AG08396 (cell line): ENCODE measurements at regions not wholly inside any gene's neighbourhood (a gene's known extent, or its start where the extent isn't known, plus 50 kb on each side); places are given as distances from the start of the nearest gene placed in this dataset.
"Not testable (repeated sequence)": the region's sequence is repeated elsewhere in the genome, so short reads cannot be mapped to it uniquely, and the experiment has no call there.

Experiments
- DNase-seq: peaks from one replicate; pipeline ENCODE4 v3.0.0; 2012; ENCODE audit warnings: low spot score, mixed read lengths

DNA sequence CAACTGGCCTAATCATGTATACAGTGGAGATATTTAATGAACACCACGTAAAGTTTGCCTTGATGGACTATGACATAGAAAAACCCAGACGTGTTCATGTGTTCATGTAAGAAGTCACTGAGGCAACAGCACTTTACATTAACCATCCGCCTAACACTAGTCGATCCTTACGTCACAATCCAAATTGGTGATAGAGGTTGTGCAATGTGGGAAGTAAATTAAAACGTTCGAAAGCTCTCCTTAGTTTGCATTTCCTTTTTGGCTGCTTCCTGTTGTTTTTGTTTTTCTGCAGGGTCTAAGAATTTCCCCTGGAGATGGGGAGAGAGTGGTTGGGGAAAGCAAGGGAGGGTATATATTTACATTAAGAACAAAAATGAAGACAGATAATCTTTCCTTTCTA, 587.5 kb upstream of the ADGRL2 start:
- DNase-seq, result no peak

DNA sequence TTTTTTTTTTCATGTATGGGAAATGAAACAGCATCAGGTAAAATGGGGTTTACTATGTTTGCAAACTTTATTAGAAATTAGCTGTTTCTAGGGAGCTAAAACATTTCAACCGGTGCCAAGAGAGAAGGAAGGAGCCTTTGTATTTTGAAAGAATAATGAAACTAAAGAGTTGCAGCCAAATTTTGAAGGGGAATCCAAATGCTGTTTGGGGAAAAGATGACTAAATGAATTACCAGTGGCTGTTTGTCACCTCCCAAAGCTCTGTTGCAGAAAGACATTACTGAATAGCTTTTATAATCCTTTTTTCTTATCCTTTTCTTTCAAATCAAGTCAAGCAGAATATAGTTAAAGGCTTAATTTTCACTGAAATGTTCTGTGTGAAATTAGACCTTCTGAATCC, 591.3 kb upstream of the ADGRL2 start:
- DNase-seq, result no peak

DNA sequence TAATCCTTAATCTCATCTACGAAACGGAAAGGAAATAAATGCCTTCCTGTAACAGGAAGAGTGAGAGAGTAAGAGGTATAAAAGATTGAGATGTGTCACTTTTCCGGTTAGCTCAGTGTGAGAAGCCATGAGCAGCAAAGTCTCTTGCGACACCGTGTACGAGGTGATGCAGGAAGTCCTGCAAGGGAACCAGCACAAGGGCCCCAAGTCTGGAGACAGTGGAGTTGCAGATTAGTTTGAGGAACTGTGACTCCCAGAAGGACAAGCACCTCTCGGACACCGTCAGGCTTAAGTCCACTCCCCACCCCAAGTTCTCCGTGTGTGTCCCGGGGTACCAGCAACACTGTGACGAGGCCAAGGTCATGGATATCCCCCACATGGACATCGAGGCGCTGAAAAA, 592.3 kb upstream of the ADGRL2 start:
- no peak for DNase-seq

DNA sequence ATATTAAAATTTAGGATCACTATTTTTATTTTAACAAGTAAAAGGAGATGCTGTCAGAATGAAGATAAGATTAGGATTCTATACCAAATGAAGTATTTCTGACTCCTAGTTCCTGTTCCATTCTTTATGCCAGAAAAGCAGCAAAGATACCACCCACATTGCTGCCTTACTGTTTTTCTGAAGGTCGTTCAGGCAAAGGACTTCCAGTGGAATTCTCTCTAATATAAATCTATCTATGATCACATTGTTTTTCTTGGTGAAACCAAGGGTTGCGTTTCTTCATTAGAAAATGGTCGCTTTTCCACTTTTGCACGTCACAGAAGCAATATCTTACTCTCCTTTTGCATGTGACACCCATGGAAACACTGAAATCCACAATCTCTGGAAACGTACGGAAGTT, 594.8 kb upstream of the ADGRL2 start:
- no peak for DNase-seq

DNA sequence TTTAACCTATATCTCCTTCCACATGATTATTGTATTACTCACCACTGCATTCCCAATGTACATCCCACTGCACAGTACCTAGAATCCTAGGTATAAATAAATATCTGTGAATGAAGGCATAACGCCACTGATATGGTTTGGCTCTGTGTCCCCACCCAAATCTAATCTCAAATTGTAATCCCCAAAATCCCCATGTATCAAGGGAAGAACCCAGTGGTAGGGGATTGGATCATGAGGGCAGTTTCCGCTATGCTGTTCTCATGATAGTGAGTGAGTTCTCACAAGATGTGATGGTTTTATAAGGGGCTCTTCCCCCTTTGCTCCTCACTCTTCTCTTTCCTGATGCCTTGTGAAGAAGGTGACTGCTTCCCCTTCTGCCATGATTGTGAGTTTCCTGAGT, 599.0 kb upstream of the ADGRL2 start:
- no peak for DNase-seq

DNA sequence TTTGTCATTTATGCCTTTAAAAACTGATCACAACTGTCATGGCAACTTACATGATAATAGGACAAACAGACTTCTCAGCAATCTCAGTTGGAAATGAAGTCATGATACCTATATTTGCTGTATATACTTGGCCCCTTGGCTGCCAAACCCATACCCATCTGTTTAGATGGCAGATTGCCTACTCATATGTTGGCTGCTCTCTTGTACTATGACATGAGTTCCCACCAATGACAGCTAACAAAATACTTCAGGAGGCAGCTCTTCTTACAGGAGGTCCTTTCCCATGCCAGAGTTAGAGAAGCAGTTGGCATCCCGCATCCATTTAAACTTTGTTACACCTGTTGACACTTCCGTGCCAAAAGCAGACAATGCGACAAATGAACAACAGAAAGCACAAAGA, 603.1 kb upstream of the ADGRL2 start:
- no peak for DNase-seq

DNA sequence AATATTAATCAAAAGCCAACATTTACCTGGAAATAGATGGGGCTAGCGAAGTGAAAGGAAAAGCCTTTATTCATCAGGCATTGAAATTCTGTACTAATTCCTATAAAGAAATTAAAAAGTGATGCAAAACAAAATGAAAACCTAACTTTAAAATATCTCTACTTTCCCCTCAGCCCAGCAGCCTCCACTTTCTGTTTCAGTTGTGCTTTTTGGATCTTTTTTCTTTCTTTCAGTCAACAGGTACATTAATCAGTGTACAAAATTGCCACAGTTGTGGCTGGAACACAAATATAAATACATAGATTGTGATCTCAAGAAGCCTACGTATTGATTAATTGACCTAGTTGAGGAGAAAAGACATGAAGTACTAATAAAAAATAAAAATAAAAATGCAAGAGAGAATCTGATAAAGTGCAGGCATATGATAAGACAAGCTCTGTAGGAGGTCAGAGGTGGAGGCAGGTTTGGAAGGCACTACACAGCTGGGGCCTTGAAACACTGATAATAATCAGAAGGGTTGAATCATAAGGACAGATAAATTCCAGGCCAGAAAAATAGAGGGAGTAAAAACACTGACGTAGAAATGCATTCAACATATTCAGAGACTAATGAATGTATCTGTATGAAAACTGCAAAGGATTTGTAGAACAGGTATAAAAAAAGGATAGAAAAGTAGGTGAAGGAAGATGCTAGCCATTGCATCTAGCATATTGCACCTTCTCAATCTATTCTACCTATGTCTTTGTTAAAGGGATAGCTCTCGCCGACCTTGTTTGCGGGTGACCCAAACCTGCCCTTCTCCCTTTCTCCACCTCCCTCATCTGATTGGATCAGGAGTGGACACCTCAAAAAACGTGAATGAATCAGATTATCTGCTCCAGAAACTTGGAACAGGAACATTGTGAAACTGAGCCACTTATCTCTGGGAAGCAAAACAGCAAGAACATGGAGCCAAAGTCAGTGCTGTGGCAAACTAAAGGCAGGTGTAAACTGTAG, 607.8 kb upstream of the ADGRL2 start:
- no peak for DNase-seq

DNA sequence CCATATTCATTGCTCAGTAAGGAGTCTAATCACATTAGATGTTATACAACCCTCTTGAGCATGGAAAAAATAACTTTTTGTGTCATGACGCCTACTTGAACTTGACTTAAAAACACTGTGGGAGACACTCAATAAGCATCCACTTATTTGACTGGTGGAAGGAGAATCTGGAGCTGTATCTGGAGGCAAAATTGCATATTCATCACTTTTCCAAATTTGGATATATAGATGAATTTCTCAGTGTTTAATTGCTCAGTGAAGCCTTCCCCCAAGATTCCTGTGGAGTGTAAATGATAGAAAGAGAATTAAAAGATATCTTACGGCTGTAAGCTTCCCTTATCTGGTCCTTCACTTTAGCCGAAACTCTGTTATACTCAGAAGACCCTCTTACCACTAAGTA, 610.7 kb upstream of the ADGRL2 start:
- no peak for DNase-seq

DNA sequence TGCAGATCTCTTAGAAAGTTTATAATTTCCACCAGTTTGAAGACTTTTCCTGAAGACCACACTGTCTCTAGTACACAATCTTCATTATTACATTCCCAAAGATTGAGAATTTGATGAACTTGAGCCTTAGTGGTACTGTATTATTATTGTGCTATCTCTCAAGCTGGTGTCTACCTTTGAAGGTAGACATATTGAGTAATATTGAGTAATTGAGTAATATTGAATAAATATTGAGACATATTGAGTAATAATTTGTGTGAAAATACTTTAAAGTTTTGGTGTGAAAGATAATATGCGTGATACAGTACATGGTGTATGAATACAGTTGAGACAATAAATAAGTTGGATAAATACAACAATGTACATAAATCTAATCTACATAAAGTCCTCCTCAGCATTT, 613.1 kb upstream of the ADGRL2 start:
- no peak for DNase-seq

DNA sequence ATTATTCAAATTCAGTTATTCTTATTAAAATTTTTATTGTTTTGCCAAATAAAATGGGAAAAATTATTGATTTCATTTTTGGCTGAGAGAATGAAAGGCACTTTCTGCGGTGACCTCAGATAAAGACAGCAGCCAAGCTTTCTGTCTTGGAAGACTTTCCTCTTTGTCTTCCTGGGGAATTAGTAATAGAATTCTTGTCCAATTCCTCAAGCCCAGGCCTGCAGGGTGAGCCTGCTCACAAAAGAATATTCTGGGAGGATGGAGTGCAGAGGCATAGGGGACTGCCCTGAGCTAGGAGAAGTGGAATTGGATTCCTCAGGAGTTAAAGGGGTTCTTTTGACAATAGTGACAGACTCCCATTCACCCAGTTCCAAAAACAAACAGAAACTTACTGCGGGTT, 614.5 kb upstream of the ADGRL2 start:
- DNase-seq, result peak; percentile 8

DNA sequence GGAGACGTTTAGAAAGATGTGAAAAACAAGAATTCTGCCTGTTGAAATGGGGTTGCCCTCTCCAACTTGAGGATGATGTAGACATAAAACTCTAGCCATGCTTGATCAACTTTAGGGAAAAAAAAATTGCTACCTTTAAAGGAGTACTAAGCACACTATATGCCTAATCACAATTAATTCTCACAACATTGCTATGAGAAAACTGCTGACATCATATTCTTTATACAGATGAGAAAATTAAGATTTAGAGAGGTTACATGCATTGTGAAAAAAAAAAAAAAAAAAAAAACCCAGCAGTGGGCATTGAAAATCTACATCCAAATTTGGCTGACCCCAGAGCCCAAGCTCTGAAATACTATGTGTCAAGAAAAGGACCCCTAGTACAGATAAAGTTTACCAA, 617.2 kb upstream of the ADGRL2 start:
- DNase-seq, result no peak

DNA sequence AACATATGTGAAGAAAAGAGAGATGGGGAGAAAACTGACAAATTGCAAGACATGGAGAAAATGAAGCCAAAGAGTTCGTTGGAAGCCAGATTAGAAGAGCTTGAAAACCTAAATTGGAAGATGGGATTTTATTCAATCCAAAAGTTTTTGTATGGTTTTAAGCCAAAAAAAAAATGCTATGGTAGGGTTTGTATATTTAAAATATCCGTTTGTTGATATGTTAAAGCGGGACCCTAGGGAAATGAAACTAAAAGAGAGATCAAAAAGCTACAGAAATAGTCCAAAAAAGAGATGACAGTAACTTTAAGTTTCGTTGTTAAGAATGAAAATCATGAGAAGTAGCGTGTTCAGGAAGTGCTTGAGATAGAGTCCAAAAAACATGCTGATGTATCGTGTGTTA, 617.7 kb upstream of the ADGRL2 start:
- DNase-seq, result no peak

DNA sequence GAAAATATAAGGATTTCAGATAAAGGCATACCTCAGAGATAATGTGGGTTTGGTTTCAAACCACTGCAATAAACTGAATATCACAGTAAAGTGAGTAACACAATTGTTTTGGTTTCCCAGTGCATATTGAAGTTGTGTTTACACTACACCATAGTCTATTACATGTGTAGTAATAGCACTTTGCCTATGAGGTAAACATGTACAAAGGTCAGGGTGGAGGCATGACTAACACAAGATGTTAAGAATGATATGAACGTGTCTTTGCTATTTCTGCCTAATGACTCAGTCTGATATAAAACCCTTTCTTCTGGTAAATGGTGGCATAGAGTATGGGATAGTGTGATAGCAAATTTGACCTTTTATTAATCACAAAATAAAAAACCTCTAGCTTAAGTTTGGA, 621.5 kb upstream of the ADGRL2 start:
- DNase-seq, result peak; percentile 65

DNA sequence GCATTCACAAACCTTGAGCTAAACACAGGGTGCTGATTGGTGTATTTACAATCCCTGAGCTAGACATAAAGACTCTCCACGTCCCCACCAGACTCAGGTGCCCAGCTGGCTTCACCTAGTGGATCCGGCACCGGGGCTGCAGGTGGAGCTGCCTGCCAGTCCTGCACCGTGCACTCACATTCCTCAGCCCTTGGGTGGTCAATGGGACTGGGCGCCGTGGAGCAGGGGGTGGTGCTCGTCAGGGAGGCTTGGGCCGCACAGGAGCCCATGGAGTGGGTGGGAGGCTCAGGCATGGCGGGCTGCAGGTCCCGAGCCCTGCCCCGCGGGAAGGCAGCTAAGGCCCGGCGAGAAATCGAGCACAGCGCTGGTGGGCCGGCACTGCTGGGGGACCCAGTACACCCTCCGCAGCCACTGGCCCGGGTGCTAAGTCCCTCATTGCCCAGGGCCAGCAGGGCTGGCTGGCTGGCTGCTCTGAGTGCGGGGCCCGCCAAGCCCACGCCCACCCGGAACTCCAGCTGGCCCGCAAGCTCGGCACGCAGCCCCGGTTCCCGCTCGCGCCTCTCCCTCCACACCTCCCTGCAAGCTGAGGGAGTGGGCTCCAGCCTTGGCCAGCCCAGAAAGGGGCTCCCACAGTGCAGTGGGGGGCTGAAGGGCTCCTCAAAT, 622.2 kb upstream of the ADGRL2 start:
- DNase-seq, result not testable (repeated sequence)

DNA sequence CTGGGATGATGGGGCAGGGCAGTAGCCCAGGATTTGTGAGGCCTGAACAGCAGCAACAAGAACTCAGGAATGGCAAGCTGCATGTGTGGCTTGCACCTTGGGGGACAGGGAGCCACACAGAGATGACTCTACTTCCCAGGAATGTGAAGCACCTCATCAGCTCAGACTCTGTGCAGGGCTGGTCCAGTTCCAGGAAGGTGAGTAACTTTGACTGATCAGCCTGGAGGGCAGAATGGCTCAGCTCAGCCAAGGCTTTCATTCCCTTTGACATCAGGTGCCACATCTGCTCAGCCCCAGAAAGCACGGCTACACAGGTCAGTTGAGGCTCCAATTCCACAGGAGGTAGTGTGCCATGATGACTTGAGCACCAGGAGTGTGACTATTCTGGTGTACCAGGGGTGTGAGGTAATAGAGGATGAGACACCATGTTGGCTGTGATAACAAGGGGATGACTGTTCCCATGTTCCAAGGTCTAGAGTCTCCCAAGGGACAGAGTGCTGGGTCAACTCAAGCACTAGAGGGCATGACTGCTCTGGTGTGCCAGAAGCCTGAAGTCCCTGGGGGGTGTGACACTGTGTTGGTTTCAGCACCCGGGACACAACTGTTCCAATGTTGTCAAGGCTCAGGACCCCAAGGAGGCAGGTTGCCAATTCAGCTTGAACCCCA, 625.8 kb upstream of the ADGRL2 start:
- peak; percentile 34 for DNase-seq

DNA sequence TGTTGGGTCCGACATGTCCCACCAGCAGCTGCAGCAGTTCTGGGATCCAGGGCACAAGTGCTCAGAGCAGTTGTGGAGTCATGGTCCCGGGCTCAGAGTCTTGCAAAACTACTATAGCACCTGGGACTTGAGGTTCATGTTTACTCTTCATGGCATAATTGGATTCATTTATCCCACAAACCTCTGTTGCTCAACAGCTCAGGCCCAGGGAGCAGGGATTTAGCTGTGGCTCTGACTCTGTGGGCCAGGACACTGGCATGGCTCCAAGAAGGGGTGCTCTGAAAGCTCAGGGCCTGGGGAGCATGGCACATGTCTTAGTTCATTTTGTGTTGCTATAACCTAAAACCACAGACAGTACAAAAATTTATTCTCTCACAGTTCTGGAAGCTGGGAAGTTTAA, 626.7 kb upstream of the ADGRL2 start:
- no peak for DNase-seq

DNA sequence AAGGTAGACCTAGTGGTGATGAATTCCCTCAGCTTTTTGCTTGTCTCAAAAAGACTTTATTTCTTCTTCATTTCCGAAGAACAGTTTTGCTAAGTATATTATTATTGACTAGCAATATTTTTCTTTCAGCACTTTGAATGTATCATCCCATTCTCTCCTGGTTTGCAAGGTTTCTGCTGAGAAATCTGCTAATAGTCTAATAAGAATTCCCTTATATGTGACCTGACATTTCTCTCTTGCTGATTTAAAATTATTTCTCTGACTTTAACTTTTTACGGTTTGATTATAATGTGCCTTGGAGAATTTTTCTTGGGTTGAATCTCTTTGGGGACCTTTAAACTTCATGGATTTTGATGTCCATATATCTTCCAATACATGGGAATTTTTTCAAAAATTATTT, 628.3 kb upstream of the ADGRL2 start:
- no peak for DNase-seq

DNA sequence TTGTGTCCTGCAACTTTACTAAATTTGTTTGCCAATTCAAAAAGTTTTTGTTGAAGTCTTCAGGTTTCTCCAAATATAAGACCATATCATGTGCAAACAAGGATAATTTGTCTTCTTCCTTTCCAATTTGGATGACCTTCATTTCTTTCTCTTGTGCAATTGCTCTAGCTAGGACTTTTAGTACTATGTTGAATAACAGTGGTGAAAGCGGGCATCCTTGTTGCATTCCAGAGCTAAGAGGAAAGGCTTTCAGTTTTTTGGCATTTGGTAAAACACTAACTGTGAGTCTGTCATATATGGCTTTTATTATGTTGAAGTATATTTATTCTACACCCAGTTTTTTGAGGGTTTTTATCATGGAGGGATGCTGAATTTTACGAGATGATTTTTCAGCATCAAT, 630.0 kb upstream of the ADGRL2 start:
- no peak for DNase-seq

DNA sequence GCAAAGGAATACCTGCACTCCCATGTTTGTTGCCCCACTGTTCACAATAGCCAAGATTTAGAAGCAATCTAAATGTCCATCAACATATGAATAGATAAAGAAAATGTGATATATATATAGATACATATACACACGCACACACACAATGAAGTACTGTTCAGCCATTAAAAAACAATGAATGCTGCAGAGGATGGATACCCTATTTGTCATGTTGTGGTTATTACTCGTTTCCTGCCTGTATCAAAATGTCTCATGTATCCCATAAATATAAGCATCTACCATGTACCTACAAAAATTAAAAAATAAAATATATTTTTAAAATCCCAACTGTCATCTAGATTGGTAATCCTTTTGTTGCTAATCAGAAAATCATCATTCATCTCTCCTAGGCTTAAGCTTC, 634.8 kb upstream of the ADGRL2 start:
- no peak for DNase-seq

DNA sequence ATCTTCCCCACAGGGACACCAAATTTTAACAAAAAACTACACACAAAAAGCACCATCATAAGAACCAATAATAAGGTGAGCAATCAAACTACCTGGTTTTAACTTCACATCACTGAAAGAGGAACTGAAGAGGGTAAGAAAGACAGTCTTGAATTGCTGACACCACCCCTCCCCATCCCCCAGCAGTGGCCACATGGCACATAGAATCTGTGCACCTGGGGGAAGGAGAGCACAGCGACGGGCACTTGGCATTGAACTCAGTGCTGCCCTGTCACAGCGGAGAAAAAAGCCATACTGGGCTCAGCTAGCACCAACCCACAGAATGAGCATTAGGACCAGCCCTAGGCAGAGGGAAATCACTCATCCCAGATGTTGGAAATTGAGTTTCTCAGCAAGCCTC, 640.0 kb upstream of the ADGRL2 start:
- no peak for DNase-seq

DNA sequence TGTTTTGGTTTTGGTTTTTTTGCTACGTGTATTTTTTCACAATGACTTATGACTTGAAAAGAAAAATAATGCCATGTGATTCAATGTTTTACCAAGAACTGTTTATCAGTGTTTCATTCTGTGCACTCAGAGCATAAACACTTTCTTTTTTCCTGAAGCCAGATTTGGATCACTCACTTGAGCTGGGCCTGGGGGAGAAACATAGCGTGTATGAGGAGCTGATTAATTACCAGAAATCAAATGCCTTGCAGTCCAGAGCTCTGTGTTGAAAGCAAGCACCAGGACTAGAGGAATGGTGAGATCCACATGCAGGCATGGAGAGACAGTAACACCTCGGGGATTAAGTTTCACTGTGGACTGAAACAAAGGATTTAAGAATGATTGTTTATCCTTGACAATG, 642.1 kb upstream of the ADGRL2 start:
- DNase-seq, result peak; percentile 56

DNA sequence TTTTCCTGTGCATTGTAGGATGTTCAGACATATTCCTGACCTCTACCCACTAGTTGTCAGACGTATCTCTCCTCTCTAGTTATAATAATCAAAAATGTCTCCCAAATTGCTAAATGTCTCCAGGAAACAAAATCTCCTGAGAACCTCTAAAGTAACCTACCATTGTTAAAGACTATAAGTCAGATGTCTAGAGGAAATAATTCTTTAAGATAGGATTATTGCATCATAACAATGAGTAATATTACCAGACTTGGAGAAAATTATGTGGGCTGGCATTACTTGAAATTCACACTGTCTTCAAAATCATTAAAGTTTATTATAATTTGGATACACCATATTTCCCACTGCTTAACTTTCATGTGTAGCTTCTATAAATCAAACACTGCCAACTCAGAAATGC, 643.0 kb upstream of the ADGRL2 start:
- DNase-seq, result no peak

DNA sequence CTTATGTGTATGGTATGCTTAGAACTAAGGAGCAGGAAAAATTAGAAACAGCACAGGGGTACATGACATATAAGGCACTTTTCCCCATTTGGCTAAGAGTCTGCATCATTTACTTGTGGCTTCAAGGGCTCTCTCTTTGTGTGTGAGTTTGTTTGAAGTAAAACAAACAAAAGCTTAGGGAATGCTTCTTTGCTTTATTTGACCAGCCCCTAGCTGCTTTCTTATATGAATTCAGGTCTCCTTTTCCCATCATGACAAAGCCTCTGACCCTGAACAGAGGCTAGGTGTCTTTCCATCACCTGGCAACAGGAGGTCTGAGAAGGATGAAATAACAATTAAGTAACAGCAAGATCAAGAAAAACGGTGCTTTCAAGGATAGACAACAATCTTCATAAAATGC, 643.8 kb upstream of the ADGRL2 start:
- no peak for DNase-seq
